ENCODE measurements at regions not wholly inside any gene's neighbourhood (a gene's known extent, or its start where the extent isn't known, plus 50 kb on each side); places are given as distances from the start of the nearest gene placed in this dataset.
"Not testable (repeated sequence)": the region's sequence is repeated elsewhere in the genome, so short reads cannot be mapped to it uniquely, and the experiment has no call there.

- not testable (repeated sequence) for TF ChIP-seq CTCF, POLR2A (IDR thresholded peaks at IDR 0.05)
These were observed 227.1 kb upstream of the MME start for GRCh38 chr3:154852998-154853397.

Measured in upper lobe of left lung (tissue), 4 donors.